ENCODE measurements at regions not wholly inside any gene's neighbourhood (a gene's known extent, or its start where the extent isn't known, plus 50 kb on each side); places are given as distances from the start of the nearest gene placed in this dataset.

DNA sequence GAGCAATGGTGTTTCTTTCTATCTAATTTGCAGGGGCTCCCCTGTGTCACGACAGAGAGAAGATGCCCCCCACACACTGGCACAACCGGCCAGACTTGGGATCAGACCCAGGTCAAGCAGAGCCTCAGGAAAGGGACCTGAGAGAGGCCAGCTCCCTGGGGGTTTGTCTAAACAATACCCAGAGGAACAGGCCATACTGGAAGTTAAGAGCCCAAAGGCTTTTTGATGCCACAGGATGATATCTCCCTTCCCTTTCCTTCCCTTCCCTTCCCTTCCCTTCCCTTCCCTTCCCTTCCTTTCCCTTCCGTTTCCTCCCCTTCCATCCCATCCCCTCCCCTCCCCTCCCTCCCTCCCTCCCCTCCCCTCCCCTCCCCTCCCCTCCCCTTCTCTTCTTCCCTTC, 139.2 kb downstream of the ARL4C start:
- Histone ChIP-seq H3K27ac (ENCODE audit: low read depth, low read length, poor library complexity, severe bottlenecking) (no peak overlapping the region), H3K9me2 (ENCODE audit: insufficient read depth, low read length) (no peaks in the 10 kb centered on the region), H3K36me3 (ENCODE audit: insufficient read depth, low read length) (peaks cover 8% of the 10 kb centered on the region; the same call in 1 of the 2 replicates), H2AFZ (ENCODE audit: low read length) (no peak overlapping the region), H3K9me3 (ENCODE audit: low read length) (peaks cover 15% of the 10 kb centered on the region; the same call in 1 of the 2 replicates), H3K79me2 (ENCODE audit: insufficient read depth, low read depth, low read length) (no peaks in the 10 kb centered on the region), H3K4me3 (ENCODE audit: low read depth, low read length, poor library complexity, severe bottlenecking) (no peak overlapping the region), H3K4me1 (ENCODE audit: insufficient read depth, low read length, poor library complexity, severe bottlenecking) (peaks cover 42% of the 10 kb centered on the region), H3K4me2 (ENCODE audit: low read length) (no peak overlapping the region), H4K20me1 (ENCODE audit: insufficient read depth, low read length) (no peaks in the 10 kb centered on the region)
- BruUV-seq (replicated peaks), result no TSS peak
- TF ChIP-seq, protein P1, sequence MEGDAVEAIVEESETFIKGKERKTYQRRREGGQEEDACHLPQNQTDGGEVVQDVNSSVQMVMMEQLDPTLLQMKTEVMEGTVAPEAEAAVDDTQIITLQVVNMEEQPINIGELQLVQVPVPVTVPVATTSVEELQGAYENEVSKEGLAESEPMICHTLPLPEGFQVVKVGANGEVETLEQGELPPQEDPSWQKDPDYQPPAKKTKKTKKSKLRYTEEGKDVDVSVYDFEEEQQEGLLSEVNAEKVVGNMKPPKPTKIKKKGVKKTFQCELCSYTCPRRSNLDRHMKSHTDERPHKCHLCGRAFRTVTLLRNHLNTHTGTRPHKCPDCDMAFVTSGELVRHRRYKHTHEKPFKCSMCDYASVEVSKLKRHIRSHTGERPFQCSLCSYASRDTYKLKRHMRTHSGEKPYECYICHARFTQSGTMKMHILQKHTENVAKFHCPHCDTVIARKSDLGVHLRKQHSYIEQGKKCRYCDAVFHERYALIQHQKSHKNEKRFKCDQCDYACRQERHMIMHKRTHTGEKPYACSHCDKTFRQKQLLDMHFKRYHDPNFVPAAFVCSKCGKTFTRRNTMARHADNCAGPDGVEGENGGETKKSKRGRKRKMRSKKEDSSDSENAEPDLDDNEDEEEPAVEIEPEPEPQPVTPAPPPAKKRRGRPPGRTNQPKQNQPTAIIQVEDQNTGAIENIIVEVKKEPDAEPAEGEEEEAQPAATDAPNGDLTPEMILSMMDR (conservative IDR thresholded peaks at IDR 0.05; ENCODE audit: low read length), result no peak
- TF ChIP-seq EZH2phosphoT487 (IDR thresholded peaks at IDR 0.05; ENCODE audit: borderline replicate concordance, low read depth, low read length), result no peak
- ChIA-PET CTCF (ENCODE audit: unreplicated experiment) (no interaction called here), POLR2A (interaction anchor here (0.8 to 1.5 kb wide), 4 partner anchors 8 to 54 kb away, joined by 3 to 4 read pairs (median 3); no protein-coding TSS in a partner anchor)
- intact Hi-C loops (cut with micrococcal nuclease; ENCODE audit: unreplicated experiment), result no loop called here
- DNase-seq (ENCODE audit: low spot score), result no peak

GRCh38 chr2:234355808-234356365, 141.0 kb downstream of the ARL4C start:
- BruUV-seq (replicated peaks), result no TSS peak
- H4K20me1 ChIP-seq (ENCODE audit: insufficient read depth, low read length), result no peaks in the 10 kb centered on the region
- CTCF ChIA-PET (ENCODE audit: unreplicated experiment), result interaction anchor here (1.3 kb wide), 1 partner anchor 19 kb away, joined by 3 read pairs; no protein-coding TSS in a partner anchor
- peak overlapping the region; percentile 56; the same call in 1 of the 2 replicates for H2AFZ ChIP-seq (ENCODE audit: low read length)
- H3K79me2 ChIP-seq (ENCODE audit: insufficient read depth, low read depth, low read length), result no peaks in the 10 kb centered on the region
- H3K36me3 ChIP-seq (ENCODE audit: insufficient read depth, low read length), result peaks cover 8% of the 10 kb centered on the region; the same call in 1 of the 2 replicates
- POLR2A ChIA-PET, result interaction anchor here (0.7 to 4.3 kb wide), 9 partner anchors 10 to 277 kb away, joined by 3 to 17 read pairs (median 4); no protein-coding TSS in a partner anchor
- DNase-seq (ENCODE audit: low spot score), result no peak
- no peaks in the 10 kb centered on the region for H3K9me2 ChIP-seq (ENCODE audit: insufficient read depth, low read length)
- no peak overlapping the region for H3K4me3 ChIP-seq (ENCODE audit: low read depth, low read length, poor library complexity, severe bottlenecking)
- peaks cover 42% of the 10 kb centered on the region for H3K4me1 ChIP-seq (ENCODE audit: insufficient read depth, low read length, poor library complexity, severe bottlenecking)
- H3K9me3 ChIP-seq (ENCODE audit: low read length), result peaks cover 19% of the 10 kb centered on the region; the same call in 1 of the 2 replicates
- intact Hi-C loops (cut with micrococcal nuclease; ENCODE audit: unreplicated experiment), result loop anchor here (1.0 to 2.0 kb wide), 3 partner anchors 64 to 127 kb away; no protein-coding TSS in a partner anchor
- H3K4me2 ChIP-seq (ENCODE audit: low read length), result peak overlapping the region; percentile 74
- peak overlapping the region; percentile 73 for H3K27ac ChIP-seq (ENCODE audit: low read depth, low read length, poor library complexity, severe bottlenecking)
- TF ChIP-seq, protein P1 (conservative IDR thresholded peaks at IDR 0.05; ENCODE audit: low read length), result no peak
- no peak for TF ChIP-seq EZH2phosphoT487 (IDR thresholded peaks at IDR 0.05; ENCODE audit: borderline replicate concordance, low read depth, low read length)
